ENCODE measurements at regions not wholly inside any gene's neighbourhood (a gene's known extent, or its start where the extent isn't known, plus 50 kb on each side); places are given as distances from the start of the nearest gene placed in this dataset.

DNA sequence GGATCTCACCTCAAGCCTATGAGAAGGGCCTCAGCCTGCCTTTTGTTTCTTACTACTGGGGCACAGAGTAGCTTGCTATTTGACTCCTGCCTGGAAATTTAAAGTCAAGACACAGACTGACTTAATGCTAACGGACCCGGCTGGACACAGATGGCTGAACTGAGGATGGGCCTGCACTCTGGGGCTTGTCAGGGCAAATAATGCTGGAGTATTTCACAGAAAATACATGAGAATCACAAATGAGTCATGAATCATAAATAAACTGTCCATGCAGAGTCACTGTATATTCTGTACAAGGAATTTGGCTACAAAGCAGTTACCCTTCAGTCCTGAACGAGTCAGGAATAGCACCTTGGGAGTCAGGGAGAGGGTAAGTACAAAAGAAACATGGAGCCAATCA lies 683.2 kb upstream of the FOXG1 start:
- no peak for DNase-seq
- TF ChIP-seq GATA1 (IDR thresholded peaks at IDR 0.05; ENCODE audit: low read depth, low read length) (no peak), POLR2A (IDR thresholded peaks at IDR 0.05; ENCODE audit: low read length) (no peak)

DNA sequence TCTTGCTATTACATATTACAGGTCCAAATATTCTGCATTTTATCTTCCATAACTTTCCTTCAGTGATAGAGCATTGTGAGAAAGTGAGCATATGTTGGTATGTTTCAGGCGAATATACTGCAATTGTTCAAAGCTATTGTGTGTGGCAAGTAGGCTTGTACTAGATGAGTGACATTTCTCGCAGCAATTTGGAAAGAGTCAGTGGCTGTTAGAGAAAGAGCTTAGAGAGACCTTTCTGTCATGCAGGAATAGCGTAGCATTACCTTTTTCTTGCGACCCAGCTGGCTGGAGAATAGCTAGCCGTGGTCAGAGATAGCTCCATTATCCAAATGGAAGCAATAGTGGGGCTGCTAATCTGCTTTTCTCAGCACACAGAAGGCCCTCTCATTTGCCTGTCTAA lies 678.5 kb upstream of the FOXG1 start:
- no peak for DNase-seq
- TF ChIP-seq GATA1 (IDR thresholded peaks at IDR 0.05; ENCODE audit: low read depth, low read length) (no peak), POLR2A (IDR thresholded peaks at IDR 0.05; ENCODE audit: low read length) (no peak)

DNA sequence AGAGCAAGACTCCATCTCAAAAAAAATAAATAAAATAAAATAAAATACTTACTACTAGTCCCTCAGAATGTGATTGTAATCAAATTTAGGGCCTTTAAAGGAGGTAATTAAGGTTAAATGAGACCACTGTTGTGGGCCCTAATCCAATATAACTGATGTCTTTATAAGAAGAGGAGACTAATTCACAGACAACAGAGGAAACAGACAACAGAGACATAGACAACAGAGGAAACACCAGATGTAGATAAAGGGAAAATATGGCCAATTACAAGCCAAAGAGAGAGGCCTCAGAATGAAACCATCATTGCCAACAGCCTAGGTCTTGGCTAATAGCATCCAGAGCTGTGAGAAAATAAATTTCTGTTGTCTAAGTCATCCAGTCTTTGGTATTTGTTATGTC lies 669.0 kb upstream of the FOXG1 start:
- no peak for DNase-seq
- TF ChIP-seq POLR2A (IDR thresholded peaks at IDR 0.05; ENCODE audit: low read length): no peak
- no peak for TF ChIP-seq GATA1 (IDR thresholded peaks at IDR 0.05; ENCODE audit: low read depth, low read length)

DNA sequence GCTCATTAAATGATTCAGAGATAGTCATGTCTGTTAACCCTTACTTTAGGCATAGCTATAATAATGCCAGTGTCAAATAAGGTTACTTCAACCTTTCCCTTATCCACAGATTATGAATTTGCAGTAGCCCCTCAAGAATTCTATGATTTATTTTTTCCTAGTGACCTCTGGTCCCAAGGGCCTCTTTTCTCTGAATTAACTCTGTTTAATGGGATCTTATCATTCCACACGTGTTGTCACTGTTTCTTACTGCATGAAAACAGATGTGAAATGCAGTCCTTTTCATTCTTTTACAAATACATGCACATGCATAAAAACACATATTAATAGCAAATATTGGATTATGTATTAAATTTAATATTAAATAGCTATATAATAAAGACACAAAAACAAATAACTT lies 667.7 kb upstream of the FOXG1 start:
- no peak for DNase-seq
- no peak for TF ChIP-seq GATA1 (IDR thresholded peaks at IDR 0.05; ENCODE audit: low read depth, low read length)
- TF ChIP-seq POLR2A (IDR thresholded peaks at IDR 0.05; ENCODE audit: low read length): no peak

DNA sequence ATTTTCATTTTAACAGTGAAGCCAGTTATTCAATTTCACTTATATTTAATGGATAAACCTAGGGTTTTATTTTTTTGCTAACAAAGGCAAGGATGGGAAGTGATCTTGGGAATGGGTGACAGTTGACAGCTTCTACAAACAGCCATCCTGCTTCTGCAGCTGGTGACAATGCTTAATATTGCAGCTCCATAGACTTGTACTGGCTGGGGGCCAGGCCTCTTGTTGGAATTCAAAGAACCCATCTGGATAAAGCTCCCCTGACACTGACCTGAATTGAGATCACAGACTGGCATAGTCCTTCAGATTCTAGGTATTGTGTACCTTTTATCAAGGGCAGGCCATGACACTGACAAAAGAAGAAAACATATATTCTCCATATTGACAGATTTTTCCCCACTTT lies 664.6 kb upstream of the FOXG1 start:
- DNase-seq: no peak
- TF ChIP-seq POLR2A (IDR thresholded peaks at IDR 0.05; ENCODE audit: low read length) (no peak), GATA1 (IDR thresholded peaks at IDR 0.05; ENCODE audit: low read depth, low read length) (no peak)

DNA sequence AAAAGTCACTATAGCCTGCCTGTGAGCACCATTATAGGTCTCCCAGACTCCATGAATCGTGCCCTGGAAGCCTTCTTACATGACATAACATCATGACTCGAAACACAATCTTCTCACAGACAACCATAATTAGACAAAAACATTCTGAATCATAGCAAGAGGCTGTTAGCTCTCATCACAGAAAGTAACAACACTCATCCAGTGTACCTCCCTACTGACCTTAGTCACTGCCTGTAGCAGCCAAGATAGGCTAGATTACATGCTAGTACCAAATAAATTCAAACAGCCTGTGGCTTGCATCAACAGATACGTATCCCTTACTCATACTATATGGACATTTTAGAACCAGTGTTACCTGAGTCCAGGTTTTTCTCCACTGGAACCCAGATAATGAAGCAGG lies 663.8 kb upstream of the FOXG1 start:
- TF ChIP-seq POLR2A (IDR thresholded peaks at IDR 0.05; ENCODE audit: low read length) (no peak), GATA1 (IDR thresholded peaks at IDR 0.05; ENCODE audit: low read depth, low read length) (no peak)
- DNase-seq: no peak

DNA sequence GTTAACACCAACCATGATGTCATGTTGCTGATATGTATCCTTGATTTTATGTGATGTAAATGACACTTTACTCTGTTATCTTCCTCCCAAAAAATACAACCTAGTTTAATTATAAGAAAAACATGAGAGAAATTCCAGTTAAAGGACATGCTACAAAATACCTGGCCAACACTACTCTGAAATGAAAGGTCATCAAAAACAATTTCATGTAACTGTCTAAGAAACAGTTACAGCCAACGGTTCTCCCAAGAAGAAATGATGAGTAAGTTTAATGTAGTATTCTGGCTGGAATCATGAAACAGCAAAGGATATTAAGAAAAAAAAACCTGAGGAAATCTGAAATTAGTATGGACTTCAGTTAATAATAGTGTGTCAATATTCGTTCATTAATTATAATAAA lies 653.3 kb upstream of the FOXG1 start:
- TF ChIP-seq GATA1 (IDR thresholded peaks at IDR 0.05; ENCODE audit: low read depth, low read length) (no peak), POLR2A (IDR thresholded peaks at IDR 0.05; ENCODE audit: low read length) (no peak)
- no peak for DNase-seq

DNA sequence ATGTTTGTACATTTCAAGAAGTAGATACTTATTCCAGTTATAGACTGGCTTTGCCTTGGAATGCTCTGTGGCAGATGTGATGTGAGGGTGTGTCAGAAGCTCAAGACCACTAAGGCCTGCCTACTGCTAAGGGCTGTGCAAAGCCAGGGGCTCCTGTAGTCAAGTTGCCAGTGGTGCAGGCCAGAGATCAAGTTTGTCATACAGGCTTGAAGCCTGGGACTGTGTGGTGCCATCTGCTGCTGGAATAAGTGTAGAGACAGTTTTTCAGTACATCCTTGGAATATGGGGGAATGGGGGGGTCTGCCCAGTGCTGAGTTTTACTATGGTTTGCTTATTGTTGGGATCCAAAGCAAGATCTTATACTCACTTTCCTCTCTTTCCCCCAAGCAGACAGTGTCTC lies 649.9 kb upstream of the FOXG1 start:
- no peak for DNase-seq

DNA sequence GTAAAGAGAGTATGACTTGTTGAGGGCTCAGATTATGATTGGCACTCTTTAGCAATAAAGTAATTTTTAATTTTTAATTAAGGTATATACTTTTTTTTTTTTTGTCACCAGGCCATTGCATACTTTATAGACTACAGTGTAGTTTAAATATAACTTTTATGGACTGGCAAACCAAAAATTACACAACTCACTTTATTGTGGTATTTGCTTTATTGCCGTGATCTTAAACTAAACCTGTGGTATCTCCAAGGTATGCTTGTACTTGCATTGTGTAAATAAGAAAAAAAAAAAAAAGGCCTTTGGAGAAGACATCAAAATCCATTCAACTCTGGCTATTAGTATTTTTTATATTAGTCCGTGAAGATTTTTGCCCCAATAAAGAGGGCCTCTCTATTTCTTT lies 646.7 kb upstream of the FOXG1 start:
- no peak for TF ChIP-seq POLR2A (IDR thresholded peaks at IDR 0.05; ENCODE audit: low read length)
- no peak for TF ChIP-seq GATA1 (IDR thresholded peaks at IDR 0.05; ENCODE audit: low read depth, low read length)
- no peak for DNase-seq

More for the DNA sequence above, 649.9 kb upstream of the FOXG1 start:
- TF ChIP-seq POLR2A (IDR thresholded peaks at IDR 0.05; ENCODE audit: low read length) (no peak), GATA1 (IDR thresholded peaks at IDR 0.05; ENCODE audit: low read depth, low read length) (no peak)

DNA sequence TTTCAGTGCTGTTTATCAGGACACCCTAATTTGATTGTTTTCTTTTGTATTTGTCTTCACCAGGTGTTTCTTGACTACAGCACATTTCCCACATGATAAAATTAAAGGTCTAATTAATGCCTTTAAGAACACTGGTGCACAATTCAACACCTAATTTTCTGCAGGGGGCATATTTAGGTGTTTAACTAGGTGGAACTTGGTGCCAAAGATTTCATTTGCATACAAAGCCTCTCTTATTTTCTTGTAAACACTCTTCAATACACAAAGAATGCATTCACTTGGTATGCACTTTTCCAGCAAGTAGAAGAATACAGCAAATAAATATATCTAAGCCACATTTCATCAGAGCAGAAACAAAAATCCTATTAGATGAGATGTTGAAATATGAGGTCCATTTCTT lies 646.2 kb upstream of the FOXG1 start:
- TF ChIP-seq GATA1 (IDR thresholded peaks at IDR 0.05; ENCODE audit: low read depth, low read length) (no peak), POLR2A (IDR thresholded peaks at IDR 0.05; ENCODE audit: low read length) (no peak)
- no peak for DNase-seq

DNA sequence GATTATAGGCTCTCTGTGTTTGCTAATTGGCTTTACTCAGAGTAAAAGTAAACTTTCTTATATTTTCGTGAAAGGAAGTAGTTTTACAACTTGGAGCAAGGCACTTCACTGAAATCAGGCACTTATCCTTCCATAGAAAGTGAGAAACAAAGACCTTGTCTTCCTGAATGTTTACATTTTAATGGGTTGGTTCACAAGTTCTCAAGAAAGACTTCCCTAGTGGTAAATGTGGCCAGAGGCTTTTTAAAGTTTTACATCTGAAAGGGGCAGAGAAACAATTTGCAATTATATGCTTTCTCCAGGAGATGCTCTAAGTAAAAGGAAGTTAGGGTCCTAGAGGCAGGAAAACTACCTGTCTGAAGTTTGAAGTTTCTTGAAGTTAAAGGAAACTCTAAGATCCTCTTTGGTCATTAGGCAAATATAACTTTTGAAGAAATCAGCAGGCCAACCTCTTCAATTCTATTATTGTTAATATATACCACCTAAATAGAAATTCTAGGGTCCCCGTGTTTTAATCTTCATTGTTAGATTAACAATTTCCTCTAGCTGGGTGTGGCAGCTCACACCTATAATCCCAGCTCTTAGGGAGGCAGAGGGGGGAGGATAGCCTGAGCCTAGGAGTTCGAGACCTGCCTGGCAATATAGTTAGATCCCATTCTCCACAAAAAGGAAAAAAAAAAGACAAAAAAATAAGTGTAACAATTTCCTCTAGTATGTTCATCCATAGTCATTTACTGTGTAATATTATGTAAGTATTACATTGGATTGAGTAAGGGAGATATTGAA lies 644.9 kb upstream of the FOXG1 start:
- no peak for DNase-seq
- no peak for TF ChIP-seq POLR2A (IDR thresholded peaks at IDR 0.05; ENCODE audit: low read length)
- TF ChIP-seq GATA1 (IDR thresholded peaks at IDR 0.05; ENCODE audit: low read depth, low read length): no peak

DNA sequence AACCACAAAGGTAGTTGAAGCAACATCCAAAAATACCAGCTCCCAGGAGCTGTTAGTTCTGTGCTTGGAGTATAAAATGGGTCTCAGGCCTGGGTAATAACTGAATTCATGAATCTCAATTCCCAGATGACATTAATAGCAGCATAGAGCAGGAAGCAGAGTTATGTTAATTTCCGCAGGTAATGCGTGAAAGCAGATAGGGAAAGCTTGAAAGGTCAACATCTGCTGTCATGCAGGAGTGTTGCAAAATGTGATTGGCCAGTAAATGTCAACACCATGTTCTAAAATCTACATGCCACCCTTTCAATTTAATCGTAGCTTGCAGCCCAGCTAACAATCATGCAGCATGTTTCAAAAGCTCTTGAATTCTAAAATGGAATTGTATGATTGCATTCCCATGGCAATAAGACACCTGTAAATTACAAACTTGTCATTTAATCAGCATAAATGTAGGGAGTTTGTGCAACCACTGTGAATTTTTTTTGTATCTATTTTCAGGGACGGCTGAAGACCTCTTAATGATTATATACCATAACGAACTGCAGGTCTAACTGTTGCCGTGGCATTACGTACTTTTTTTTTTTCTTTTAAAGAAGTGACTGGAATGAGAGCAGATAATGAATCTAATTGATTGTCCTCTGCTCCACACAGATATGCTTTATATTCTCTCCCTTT lies 635.8 kb upstream of the FOXG1 start:
- no peak for DNase-seq
- TF ChIP-seq GATA1 (IDR thresholded peaks at IDR 0.05; ENCODE audit: low read depth, low read length) (no peak), POLR2A (IDR thresholded peaks at IDR 0.05; ENCODE audit: low read length) (no peak)

DNA sequence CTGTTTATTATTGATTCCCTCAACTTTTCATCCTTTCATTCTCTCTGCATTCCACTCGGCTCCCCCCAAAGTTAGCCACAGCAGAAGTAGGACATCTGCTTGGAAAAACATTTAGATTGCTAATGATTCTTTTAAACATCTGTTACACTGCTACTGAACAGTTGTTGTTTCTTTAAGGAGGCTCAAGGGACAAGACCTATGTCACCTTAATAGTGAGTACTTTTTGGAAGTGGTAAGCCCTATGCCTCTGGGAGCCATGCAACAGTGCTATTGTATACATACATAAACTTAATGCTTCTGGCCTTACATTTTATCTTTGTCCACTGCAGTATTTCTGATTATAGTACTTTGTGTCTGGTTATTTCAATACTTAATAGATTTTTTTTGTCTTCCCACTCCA lies 628.2 kb upstream of the FOXG1 start:
- DNase-seq: no peak
- TF ChIP-seq GATA1 (IDR thresholded peaks at IDR 0.05; ENCODE audit: low read depth, low read length) (no peak), POLR2A (IDR thresholded peaks at IDR 0.05; ENCODE audit: low read length) (no peak)

DNA sequence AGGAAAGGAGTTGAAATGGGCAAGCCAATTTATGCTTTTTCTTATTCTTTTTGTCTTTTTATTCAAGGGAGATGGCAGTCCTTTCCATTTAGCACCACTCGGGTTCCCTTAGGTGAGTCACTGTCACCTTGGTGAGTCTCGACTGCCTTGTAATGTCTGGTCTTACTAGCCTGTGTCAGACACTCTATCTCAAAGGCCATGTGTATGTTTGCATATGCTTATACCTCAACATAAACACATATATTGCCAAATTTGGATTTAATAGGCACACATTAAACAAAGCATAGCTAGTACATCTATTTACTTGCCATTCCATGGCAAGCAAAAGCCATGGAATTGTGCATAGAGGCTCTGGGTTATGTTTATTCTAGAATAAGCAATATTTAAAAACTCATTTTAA lies 624.9 kb upstream of the FOXG1 start:
- DNase-seq: no peak
- TF ChIP-seq GATA1 (IDR thresholded peaks at IDR 0.05; ENCODE audit: low read depth, low read length) (no peak), POLR2A (IDR thresholded peaks at IDR 0.05; ENCODE audit: low read length) (no peak)

DNA sequence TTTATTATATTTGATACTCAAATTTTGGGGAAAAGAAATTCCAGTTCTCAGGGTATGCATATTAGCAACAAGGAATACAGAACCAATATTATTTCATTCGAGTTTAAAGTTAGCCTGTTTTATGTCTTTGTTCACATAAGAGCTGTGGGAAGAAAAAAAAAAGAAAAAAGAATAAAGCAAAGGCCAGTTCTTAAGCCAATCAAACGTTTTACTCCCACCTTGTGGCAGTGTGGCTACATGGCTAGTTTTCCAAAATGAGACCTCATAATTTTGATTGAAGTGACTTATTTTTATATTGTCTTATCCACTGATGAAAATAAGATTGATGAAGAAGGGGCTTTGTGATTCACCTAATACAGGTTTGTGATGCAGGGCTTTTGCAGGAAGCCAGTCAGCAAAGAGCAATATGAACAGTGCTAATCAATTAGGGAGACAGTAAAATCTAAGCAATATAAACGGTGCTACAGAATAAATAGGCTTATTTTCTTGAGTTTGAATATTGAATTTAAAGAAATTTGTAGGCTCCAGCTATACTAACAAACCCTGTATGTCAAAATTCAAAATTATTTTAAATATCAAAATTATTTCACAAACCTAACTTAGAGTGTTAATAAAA lies 624.1 kb upstream of the FOXG1 start:
- no peak for DNase-seq
- TF ChIP-seq GATA1 (IDR thresholded peaks at IDR 0.05; ENCODE audit: low read depth, low read length) (no peak), POLR2A (IDR thresholded peaks at IDR 0.05; ENCODE audit: low read length) (no peak)
